Panc1 (cell line): ENCODE measurements at regions not wholly inside any gene's neighbourhood (a gene's known extent, or its start where the extent isn't known, plus 50 kb on each side); places are given as distances from the start of the nearest gene placed in this dataset.

Experiments used
- CTCF ChIP-seq: fragments of 450-650 bp; IDR thresholded peaks from 2 replicates; pipeline ENCODE4 v1.5.1; 2017; ENCODE audit warnings: mild to moderate bottlenecking
- POLR2AphosphoS5 ChIP-seq: IDR thresholded peaks from 2 replicates; pipeline ENCODE4 v1.6.1; 2012; ENCODE audit warnings: mild to moderate bottlenecking, low read depth, low read length, moderate library complexity

- TF ChIP-seq CTCF: no peak
- TF ChIP-seq POLR2AphosphoS5: no peak
These were observed 159.2 kb upstream of the HS6ST1 start for GRCh38 chr2:128477891-128478290.
